ENCODE measurements at regions not wholly inside any gene's neighbourhood (a gene's known extent, or its start where the extent isn't known, plus 50 kb on each side); places are given as distances from the start of the nearest gene placed in this dataset.

DNA sequence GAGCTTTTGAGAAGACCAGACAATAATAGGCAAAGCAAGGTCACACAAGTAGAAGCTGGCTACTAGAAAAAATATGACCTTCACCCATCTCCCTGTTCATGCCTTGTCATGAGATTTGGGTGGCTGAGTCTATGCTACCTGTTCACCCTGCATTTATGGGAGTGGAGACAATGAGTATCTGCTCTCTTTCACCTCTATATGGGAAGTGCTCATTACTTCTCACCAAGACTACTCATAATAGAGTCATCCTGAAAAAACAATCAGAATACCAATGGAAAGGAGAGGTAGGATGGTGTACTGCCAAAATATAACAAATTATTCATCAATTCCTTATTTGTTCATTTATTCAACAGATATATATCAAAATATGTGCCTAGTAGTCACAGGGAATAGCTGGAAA is 921.8 kb upstream of the INTU start:
- Histone ChIP-seq H3K36me3 (no peaks in the 10 kb centered on the region), H3K27me3 (no peaks in the 10 kb centered on the region), H3K9me3 (no peaks in the 10 kb centered on the region), H3K4me3 (no peak overlapping the region), H3K4me1 (no peaks in the 10 kb centered on the region), H3K27ac (no peak overlapping the region)
- DNase-seq, result no peak
- no peak for TF ChIP-seq POLR2A (IDR thresholded peaks at IDR 0.05)
- TF ChIP-seq, protein P1, sequence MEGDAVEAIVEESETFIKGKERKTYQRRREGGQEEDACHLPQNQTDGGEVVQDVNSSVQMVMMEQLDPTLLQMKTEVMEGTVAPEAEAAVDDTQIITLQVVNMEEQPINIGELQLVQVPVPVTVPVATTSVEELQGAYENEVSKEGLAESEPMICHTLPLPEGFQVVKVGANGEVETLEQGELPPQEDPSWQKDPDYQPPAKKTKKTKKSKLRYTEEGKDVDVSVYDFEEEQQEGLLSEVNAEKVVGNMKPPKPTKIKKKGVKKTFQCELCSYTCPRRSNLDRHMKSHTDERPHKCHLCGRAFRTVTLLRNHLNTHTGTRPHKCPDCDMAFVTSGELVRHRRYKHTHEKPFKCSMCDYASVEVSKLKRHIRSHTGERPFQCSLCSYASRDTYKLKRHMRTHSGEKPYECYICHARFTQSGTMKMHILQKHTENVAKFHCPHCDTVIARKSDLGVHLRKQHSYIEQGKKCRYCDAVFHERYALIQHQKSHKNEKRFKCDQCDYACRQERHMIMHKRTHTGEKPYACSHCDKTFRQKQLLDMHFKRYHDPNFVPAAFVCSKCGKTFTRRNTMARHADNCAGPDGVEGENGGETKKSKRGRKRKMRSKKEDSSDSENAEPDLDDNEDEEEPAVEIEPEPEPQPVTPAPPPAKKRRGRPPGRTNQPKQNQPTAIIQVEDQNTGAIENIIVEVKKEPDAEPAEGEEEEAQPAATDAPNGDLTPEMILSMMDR (IDR thresholded peaks at IDR 0.05), result no peak

DNA sequence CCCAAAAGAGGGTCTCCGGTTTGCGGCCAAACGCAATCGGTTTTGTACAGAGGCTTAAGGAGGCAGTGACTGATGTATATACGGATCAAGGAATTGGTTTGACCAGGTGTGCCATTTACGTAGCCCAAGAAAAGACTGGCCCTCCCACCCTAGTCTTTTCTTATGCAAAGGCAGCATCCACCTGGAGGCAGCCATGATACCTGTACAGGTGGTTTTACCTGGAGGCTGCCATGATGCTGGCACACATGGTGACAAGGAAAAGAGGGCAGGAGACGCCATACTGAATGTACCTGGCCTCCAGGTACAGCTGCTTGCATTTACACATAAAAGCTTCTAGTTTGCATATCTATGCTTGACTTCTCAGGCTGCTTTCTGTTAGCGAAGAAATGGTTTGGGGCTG is 917.7 kb upstream of the INTU start:
- no peaks in the 10 kb centered on the region for H3K27me3 ChIP-seq
- no peak overlapping the region for H3K27ac ChIP-seq
- H3K9me3 ChIP-seq, result peaks cover 0 to 3% (median 0%) of the 10 kb centered on the region in 4 donors
- no peak overlapping the region for H3K4me3 ChIP-seq
- TF ChIP-seq, protein P1 (IDR thresholded peaks at IDR 0.05), result no peak
- no peak for TF ChIP-seq POLR2A (IDR thresholded peaks at IDR 0.05)
- H3K36me3 ChIP-seq, result no peaks in the 10 kb centered on the region
- DNase-seq, result no peak
- H3K4me1 ChIP-seq, result no peaks in the 10 kb centered on the region

DNA sequence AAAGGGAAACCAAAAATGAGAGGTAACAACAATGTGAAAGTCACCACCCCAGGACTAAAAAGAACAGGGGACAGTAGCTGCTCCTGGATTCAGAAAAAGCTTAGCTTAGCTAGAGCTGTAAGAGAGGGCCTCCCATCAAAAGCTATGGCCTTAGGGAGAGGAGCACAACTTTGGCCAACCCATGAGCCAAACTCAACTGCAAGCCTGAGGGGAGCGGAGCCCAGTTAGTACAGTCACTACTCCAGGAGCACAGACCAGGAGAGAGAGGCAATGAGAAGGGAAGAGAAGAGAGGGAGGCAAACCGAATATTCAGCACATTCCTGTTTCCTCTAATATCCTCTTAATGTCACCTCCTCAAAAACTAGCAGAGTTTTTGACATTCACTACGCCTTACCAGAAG is 917.1 kb upstream of the INTU start:
- Histone ChIP-seq H3K9me3 (peaks cover 0 to 3% (median 0%) of the 10 kb centered on the region in 4 donors), H3K27ac (no peak overlapping the region), H3K36me3 (no peaks in the 10 kb centered on the region), H3K4me1 (no peaks in the 10 kb centered on the region), H3K27me3 (no peaks in the 10 kb centered on the region), H3K4me3 (no peak overlapping the region)
- TF ChIP-seq POLR2A (IDR thresholded peaks at IDR 0.05), result no peak
- TF ChIP-seq, protein P1 (IDR thresholded peaks at IDR 0.05), result no peak
- DNase-seq, result no peak

DNA sequence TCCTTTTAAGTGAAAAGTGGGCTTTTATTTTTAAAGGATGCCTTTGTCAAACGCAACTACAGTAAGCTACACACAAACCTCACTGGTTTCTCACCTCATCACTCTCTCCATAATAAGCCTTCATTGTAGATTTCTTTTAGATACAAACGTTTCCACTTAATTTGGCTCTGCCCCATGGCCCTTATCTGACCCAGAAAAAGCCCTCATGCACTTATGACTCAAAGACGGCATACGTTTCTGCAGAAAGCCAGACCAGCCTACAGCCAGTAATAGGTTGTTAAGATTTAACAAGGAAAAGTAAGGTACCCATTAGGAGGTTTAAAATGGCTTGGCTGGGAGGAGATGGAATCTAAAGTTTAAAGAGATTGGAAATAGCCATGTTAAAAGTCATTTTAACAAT is 914.6 kb upstream of the INTU start:
- H3K4me1 ChIP-seq, result no peaks in the 10 kb centered on the region
- TF ChIP-seq, protein P1 (IDR thresholded peaks at IDR 0.05), result no peak
- H3K27ac ChIP-seq, result no peak overlapping the region

DNA sequence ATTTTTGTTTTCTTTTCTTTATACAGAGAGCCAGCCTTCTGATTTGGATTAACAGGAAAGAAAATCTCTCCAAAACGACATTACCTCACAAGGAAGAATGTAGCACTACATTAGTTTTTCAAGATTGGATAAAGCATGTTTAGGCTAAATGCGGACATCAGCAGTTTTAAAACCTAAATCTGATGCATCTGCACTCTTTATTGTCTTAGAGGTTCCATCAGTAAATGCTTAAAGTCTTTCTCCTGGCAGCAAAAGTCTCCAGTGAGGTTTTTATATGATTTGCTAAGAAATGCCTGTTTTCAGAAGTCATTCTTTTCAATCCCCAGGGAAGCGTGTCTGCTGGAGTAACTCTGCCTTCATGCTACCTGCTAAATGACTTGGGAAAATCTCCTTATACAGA is 912.9 kb upstream of the INTU start:
- no peak overlapping the region for H3K4me3 ChIP-seq
- no peaks in the 10 kb centered on the region for H3K4me1 ChIP-seq
- no peak overlapping the region for H3K27ac ChIP-seq
- H3K27me3 ChIP-seq, result no peaks in the 10 kb centered on the region
- peaks cover 0 to 6% (median 0%) of the 10 kb centered on the region in 4 donors for H3K9me3 ChIP-seq
- TF ChIP-seq POLR2A (IDR thresholded peaks at IDR 0.05), result no peak
- TF ChIP-seq, protein P1 (IDR thresholded peaks at IDR 0.05), result no peak
- no peak for DNase-seq
- no peaks in the 10 kb centered on the region for H3K36me3 ChIP-seq

More for the DNA sequence above, 914.6 kb upstream of the INTU start:
- Histone ChIP-seq H3K27me3 (no peaks in the 10 kb centered on the region), H3K36me3 (no peaks in the 10 kb centered on the region), H3K9me3 (peaks cover 0 to 6% (median 0%) of the 10 kb centered on the region in 4 donors), H3K4me3 (no peak overlapping the region)
- DNase-seq, result no peak

DNA sequence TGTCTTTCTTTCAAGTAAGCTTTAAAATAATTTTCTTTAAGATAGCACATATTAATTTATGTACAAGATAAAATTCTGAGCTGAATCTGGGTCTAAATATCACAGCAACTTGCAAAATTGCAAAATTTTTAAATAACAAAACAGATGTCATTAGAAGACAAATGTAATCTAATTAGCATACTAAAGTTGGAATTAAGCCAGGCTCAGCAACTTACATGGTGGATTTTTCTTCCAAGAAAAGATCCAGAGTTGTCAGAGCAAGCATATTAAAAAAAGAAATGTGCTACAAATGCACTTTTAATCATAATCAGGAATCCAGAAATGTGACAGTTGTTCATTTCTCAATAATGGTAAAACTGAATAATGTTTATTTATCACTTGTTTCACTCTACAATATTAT is 906.9 kb upstream of the INTU start:
- Histone ChIP-seq H3K36me3 (no peaks in the 10 kb centered on the region), H3K27ac (no peak overlapping the region), H3K27me3 (no peaks in the 10 kb centered on the region), H3K9me3 (peaks cover 0 to 4% (median 0%) of the 10 kb centered on the region in 4 donors), H3K4me3 (no peak overlapping the region), H3K4me1 (no peaks in the 10 kb centered on the region)
- DNase-seq, result no peak
- TF ChIP-seq POLR2A (IDR thresholded peaks at IDR 0.05), result no peak
- TF ChIP-seq, protein P1 (IDR thresholded peaks at IDR 0.05), result no peak

Measured in Peyer's patch (tissue), 4 donors.